Tibial nerve (tissue), 4 donors: ENCODE measurements at regions not wholly inside any gene's neighbourhood (a gene's known extent, or its start where the extent isn't known, plus 50 kb on each side); places are given as distances from the start of the nearest gene placed in this dataset.
"Not testable (repeated sequence)": the region's sequence is repeated elsewhere in the genome, so short reads cannot be mapped to it uniquely, and the experiment has no call there.

Experiments
- DNase-seq, 2 donors: peaks; one replicate each; pipeline ENCODE4 v3.0.0-alpha.2; 2019; ENCODE audit warnings: low spot score in 2 of 2
- H3K27ac ChIP-seq, 4 donors: fragments of 200-600 bp; sonication (generic) in 3 of 4; one replicate each; pipeline ENCODE4 v1.5.1; 2017 to 2019; ENCODE audit warnings: mild to moderate bottlenecking in 1 of 4
- H3K27me3 ChIP-seq, 2 donors: fragments of 200-600 bp; sonication (generic) in 1 of 2; one replicate each; pipeline versions ENCODE4 v1.5.1 to v1.6.0; 2017 to 2019
- H3K36me3 ChIP-seq, 3 donors: fragments of 200-600 bp; sonication (generic); one replicate each; pipeline ENCODE4 v1.5.1; 2018 to 2019
- H3K4me1 ChIP-seq, 4 donors: fragments of 200-600 bp; sonication (generic) in 3 of 4; one replicate each; pipeline ENCODE4 v1.5.1; 2017 to 2019
- H3K4me3 ChIP-seq, 4 donors: fragments of 200-600 bp; sonication (generic) in 3 of 4; one replicate each; pipeline ENCODE4 v1.5.1; 2017 to 2019; ENCODE audit warnings: mild to moderate bottlenecking in 1 of 4, moderate library complexity in 1 of 4
- H3K9me3 ChIP-seq, 4 donors: fragments of 200-600 bp; sonication (generic) in 3 of 4; one replicate each; pipeline ENCODE4 v1.5.1; 2017 to 2019
- CTCF ChIP-seq, 5 experiments: fragments of 200-600 bp in 3 of 5; fragments of 450-650 bp in 2 of 5; sonication (generic) in 3 of 5; IDR thresholded peaks; one replicate each; pipeline ENCODE4 v1.5.1; 2016 to 2019; ENCODE audit warnings: antibody characterized with exemption in 5 of 5, mild to moderate bottlenecking in 3 of 5, moderate library complexity in 2 of 5
- EP300 ChIP-seq, 2 donors: sonication (generic); formaldehyde crosslinking; IDR thresholded peaks; one replicate each; pipeline ENCODE4 v1.6.1; 2017; ENCODE audit warnings: antibody characterized with exemption in 2 of 2, mild to moderate bottlenecking in 1 of 2
- POLR2A ChIP-seq, 2 donors: fragments of 450-650 bp; IDR thresholded peaks; one replicate each; pipeline ENCODE4 v1.6.1; 2017; ENCODE audit warnings: antibody characterized with exemption in 2 of 2, mild to moderate bottlenecking in 2 of 2, moderate library complexity in 2 of 2
- WGBS, 2 donors: methylation state at CpG; one replicate each; pipeline ENCODE4 v1.1.5; 2018; 5-methylcytosine and 5-hydroxymethylcytosine counted together

- TF ChIP-seq CTCF (IDR thresholded peaks at IDR 0.05) (no peak), EP300 (IDR thresholded peaks at IDR 0.05) (no peak), POLR2A (IDR thresholded peaks at IDR 0.05) (no peak)
- no peaks in the 10 kb centered on the region for H3K27me3 ChIP-seq
- 80 to 89% methylated on average over 2 of the region's 2 CpGs for WGBS, 2 donors
- DNase-seq, result no peak
- no peak overlapping the region for H3K27ac ChIP-seq
- H3K9me3 ChIP-seq, result no peaks in the 10 kb centered on the region
- no peak overlapping the region for H3K4me3 ChIP-seq
- H3K4me1 ChIP-seq, result no peaks in the 10 kb centered on the region
- no peaks in the 10 kb centered on the region for H3K36me3 ChIP-seq
Measured at GRCh38 chr4:103402198-103402597, 204.1 kb upstream of the CENPE start.

GRCh38 chr4:103400405-103400804 is 202.3 kb upstream of the CENPE start:
- Histone ChIP-seq H3K27ac (no peak overlapping the region), H3K4me3 (no peak overlapping the region), H3K27me3 (no peaks in the 10 kb centered on the region), H3K4me1 (no peaks in the 10 kb centered on the region), H3K36me3 (no peaks in the 10 kb centered on the region), H3K9me3 (no peaks in the 10 kb centered on the region)
- WGBS, 2 donors, result 17 to 48% methylated on average over 1 of the region's 1 CpG
- DNase-seq, result no peak
- TF ChIP-seq CTCF (IDR thresholded peaks at IDR 0.05), result no peak
- TF ChIP-seq EP300 (IDR thresholded peaks at IDR 0.05), result no peak
- TF ChIP-seq POLR2A (IDR thresholded peaks at IDR 0.05), result no peak

- H3K27ac ChIP-seq, result no peak overlapping the region
- no peak for DNase-seq
- WGBS, 2 donors, result 31 to 33% methylated on average over 1 of the region's 1 CpG
Measured at GRCh38 chr4:103397541-103397940, 199.4 kb upstream of the CENPE start.

GRCh38 chr4:103387508-103388011 is 189.4 kb upstream of the CENPE start:
- not testable (repeated sequence) for H3K4me1 ChIP-seq, H3K27ac ChIP-seq, H3K36me3 ChIP-seq, H3K27me3 ChIP-seq, H3K4me3 ChIP-seq, DNase-seq
- H3K9me3 ChIP-seq, result peaks cover 0 to 24% (median 0%) of the 10 kb centered on the region in 4 donors
- 90 to 91% methylated on average over 1 of the region's 1 CpG for WGBS, 2 donors

More at GRCh38 chr4:103397541-103397940, 199.4 kb upstream of the CENPE start:
- Histone ChIP-seq H3K4me3 (no peak overlapping the region), H3K9me3 (no peaks in the 10 kb centered on the region), H3K4me1 (no peaks in the 10 kb centered on the region), H3K27me3 (no peaks in the 10 kb centered on the region), H3K36me3 (no peaks in the 10 kb centered on the region)
- TF ChIP-seq POLR2A (IDR thresholded peaks at IDR 0.05), result no peak
- no peak for TF ChIP-seq CTCF (IDR thresholded peaks at IDR 0.05)
- no peak for TF ChIP-seq EP300 (IDR thresholded peaks at IDR 0.05)

- not testable (repeated sequence) for H3K36me3 ChIP-seq, DNase-seq, H3K4me3 ChIP-seq, H3K4me1 ChIP-seq, H3K27ac ChIP-seq, H3K27me3 ChIP-seq
- 62 to 83% methylated on average over 2 of the region's 2 CpGs for WGBS, 2 donors
- peaks cover 0 to 36% (median 0%) of the 10 kb centered on the region in 4 donors for H3K9me3 ChIP-seq
Measured at GRCh38 chr4:103385565-103385964, 187.4 kb upstream of the CENPE start.

- no peak for DNase-seq
- 88 to 90% methylated on average over 4 of the region's 4 CpGs for WGBS, 2 donors
- Histone ChIP-seq H3K4me3 (no peak overlapping the region), H3K9me3 (peaks cover 0 to 4% (median 0%) of the 10 kb centered on the region in 4 donors), H3K4me1 (no peaks in the 10 kb centered on the region), H3K36me3 (no peaks in the 10 kb centered on the region), H3K27me3 (no peaks in the 10 kb centered on the region), H3K27ac (no peak overlapping the region)
- TF ChIP-seq EP300 (IDR thresholded peaks at IDR 0.05) (no peak), CTCF (IDR thresholded peaks at IDR 0.05) (no peak), POLR2A (IDR thresholded peaks at IDR 0.05) (no peak)
Measured at GRCh38 chr4:103375278-103375677, 177.1 kb upstream of the CENPE start.
